ENCODE measurements at regions not wholly inside any gene's neighbourhood (a gene's known extent, or its start where the extent isn't known, plus 50 kb on each side); places are given as distances from the start of the nearest gene placed in this dataset.

DNA sequence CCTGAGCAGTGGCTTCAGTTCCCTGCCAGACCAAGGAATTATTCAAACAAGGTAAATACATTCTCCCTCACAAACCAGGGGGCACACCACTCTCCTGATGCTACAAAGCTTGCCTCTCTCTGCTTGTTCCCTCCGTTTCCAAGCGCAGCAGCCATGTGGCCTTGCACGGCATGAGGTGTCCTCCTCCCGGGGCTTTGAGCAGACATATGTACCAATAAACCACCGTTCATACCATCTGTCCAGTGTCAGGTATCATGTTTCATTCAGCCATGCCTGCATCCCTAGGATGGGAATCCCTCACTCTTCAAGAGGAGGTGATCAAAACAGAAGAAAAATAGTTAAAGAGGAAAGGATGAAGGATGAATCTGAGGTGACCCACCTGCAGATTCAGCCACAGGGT, 282.7 kb downstream of the ENC1 start:
- TF ChIP-seq EZH2phosphoT487 (IDR thresholded peaks at IDR 0.05; ENCODE audit: low read length), result no peak
- TF ChIP-seq, protein P1, sequence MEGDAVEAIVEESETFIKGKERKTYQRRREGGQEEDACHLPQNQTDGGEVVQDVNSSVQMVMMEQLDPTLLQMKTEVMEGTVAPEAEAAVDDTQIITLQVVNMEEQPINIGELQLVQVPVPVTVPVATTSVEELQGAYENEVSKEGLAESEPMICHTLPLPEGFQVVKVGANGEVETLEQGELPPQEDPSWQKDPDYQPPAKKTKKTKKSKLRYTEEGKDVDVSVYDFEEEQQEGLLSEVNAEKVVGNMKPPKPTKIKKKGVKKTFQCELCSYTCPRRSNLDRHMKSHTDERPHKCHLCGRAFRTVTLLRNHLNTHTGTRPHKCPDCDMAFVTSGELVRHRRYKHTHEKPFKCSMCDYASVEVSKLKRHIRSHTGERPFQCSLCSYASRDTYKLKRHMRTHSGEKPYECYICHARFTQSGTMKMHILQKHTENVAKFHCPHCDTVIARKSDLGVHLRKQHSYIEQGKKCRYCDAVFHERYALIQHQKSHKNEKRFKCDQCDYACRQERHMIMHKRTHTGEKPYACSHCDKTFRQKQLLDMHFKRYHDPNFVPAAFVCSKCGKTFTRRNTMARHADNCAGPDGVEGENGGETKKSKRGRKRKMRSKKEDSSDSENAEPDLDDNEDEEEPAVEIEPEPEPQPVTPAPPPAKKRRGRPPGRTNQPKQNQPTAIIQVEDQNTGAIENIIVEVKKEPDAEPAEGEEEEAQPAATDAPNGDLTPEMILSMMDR (IDR thresholded peaks at IDR 0.05; ENCODE audit: low read length), result no peak
- TF ChIP-seq EZH2 (optimal IDR thresholded peaks at IDR 0.05; ENCODE audit: low read depth, low read length), result no peak
- Histone ChIP-seq H4K20me1 (ENCODE audit: insufficient read depth, low read length) (no peaks in the 10 kb centered on the region), H3K27ac (ENCODE audit: low read length) (no peak overlapping the region), H3K9ac (ENCODE audit: low read length) (no peak overlapping the region), H3K9me2 (replicated peaks; ENCODE audit: insufficient read depth, low read length) (no peaks in the 10 kb centered on the region), H2AFZ (ENCODE audit: low read length) (no peak overlapping the region), H3K4me1 (ENCODE audit: low read length) (no peaks in the 10 kb centered on the region), H3F3A (ENCODE audit: insufficient read depth, low read length) (no peaks in the 10 kb centered on the region), H3K4me3 (ENCODE audit: low read length) (no peak overlapping the region), H3K9me3 (replicated peaks; ENCODE audit: insufficient read depth, low read length) (no peaks in the 10 kb centered on the region), H3K27me3 (replicated peaks; ENCODE audit: insufficient read depth, low read length) (no peaks in the 10 kb centered on the region), H3K4me2 (ENCODE audit: low read depth, low read length) (no peak overlapping the region), H3K36me3 (replicated peaks; ENCODE audit: insufficient read depth, low read length) (no peaks in the 10 kb centered on the region), H3K79me2 (ENCODE audit: low read length) (no peaks in the 10 kb centered on the region)
- no peak for DNase-seq

DNA sequence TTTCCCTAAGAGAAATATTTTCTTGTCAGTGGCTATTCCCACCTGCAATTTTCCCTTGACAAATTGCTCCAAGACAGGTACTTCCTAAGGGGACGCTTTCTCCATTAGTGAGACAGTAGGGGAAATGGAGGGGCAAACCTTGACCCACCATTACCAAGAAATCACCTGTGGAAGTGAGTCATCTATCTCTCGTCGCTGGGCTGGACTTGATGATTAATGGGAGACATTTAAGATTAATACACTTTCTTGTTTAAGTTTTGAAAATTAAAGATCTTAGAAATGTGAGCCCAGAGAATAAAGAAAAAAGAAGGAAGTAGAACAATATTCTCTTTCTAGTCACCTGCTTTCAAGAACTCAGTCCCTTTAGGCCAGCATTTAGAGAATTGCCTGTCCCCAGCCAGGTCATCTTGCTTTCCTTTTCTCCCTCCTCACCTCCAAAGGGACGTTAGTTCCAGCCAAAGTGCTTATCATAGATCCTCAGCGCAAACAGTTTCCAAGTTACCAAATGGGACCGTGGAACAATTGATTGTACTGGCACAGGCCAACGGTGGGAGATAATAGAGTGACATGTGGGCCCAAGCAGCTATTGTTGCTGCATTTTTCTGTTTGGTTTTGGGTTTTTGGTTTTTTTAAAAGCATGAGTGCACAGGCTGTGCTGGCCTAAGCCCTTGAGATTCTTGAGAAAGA, 284.4 kb downstream of the ENC1 start:
- Histone ChIP-seq H3K27ac (ENCODE audit: low read length) (no peak overlapping the region), H3K36me3 (replicated peaks; ENCODE audit: insufficient read depth, low read length) (no peaks in the 10 kb centered on the region), H3K9me3 (replicated peaks; ENCODE audit: insufficient read depth, low read length) (no peaks in the 10 kb centered on the region), H3K79me2 (ENCODE audit: low read length) (no peaks in the 10 kb centered on the region), H3K4me1 (ENCODE audit: low read length) (no peaks in the 10 kb centered on the region), H3K4me3 (ENCODE audit: low read length) (no peak overlapping the region), H4K20me1 (ENCODE audit: insufficient read depth, low read length) (no peaks in the 10 kb centered on the region), H2AFZ (ENCODE audit: low read length) (no peak overlapping the region), H3K9me2 (replicated peaks; ENCODE audit: insufficient read depth, low read length) (no peaks in the 10 kb centered on the region), H3K9ac (ENCODE audit: low read length) (no peak overlapping the region), H3K4me2 (ENCODE audit: low read depth, low read length) (no peak overlapping the region), H3F3A (ENCODE audit: insufficient read depth, low read length) (no peaks in the 10 kb centered on the region), H3K27me3 (replicated peaks; ENCODE audit: insufficient read depth, low read length) (no peaks in the 10 kb centered on the region)
- TF ChIP-seq EZH2 (optimal IDR thresholded peaks at IDR 0.05; ENCODE audit: low read depth, low read length), result no peak
- no peak for TF ChIP-seq EZH2phosphoT487 (IDR thresholded peaks at IDR 0.05; ENCODE audit: low read length)
- TF ChIP-seq, protein P1 (IDR thresholded peaks at IDR 0.05; ENCODE audit: low read length), result no peak
- DNase-seq, result no peak

DNA sequence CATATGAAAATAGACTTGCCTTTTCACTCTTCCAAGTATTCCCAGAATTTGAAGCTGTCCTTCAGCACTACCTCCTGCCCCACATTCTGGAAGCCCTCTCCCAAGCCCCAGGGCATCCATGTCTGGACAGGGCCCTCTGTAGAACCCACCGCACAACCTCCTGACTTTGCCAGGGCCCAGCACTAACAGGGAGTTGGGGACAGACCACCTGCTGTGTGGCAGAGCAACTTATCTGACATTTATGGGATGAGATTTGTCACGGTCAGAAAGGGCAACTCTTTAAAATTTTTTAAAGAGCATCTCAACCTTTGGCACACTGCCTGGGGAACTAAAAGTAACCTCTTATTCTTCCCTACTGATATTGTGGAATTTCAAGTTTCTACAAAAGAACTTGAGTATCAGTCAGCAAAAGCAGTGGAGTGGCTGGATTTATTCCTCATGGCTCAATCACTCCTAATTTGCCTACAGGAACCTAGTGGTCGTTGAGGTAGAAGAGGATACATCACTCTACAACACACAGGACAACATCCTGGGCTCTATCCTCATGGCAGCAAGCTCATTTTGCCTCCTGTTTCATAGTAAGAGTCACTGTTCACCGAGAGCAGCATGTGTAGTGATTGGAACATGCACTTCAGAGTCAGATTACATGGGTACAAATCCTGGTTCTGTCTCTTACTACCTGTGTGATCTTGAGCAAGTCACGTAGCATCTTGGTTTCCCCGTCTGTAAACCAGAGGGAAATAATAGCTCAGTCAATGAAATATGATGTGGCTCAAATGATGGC, 285.3 kb downstream of the ENC1 start:
- H3K4me1 ChIP-seq (ENCODE audit: low read length), result no peaks in the 10 kb centered on the region
- no peaks in the 10 kb centered on the region for H3K9me2 ChIP-seq (replicated peaks; ENCODE audit: insufficient read depth, low read length)
- no peaks in the 10 kb centered on the region for H3K79me2 ChIP-seq (ENCODE audit: low read length)
- H3K27ac ChIP-seq (ENCODE audit: low read length), result no peak overlapping the region
- H3K9me3 ChIP-seq (replicated peaks; ENCODE audit: insufficient read depth, low read length), result no peaks in the 10 kb centered on the region
- H3F3A ChIP-seq (ENCODE audit: insufficient read depth, low read length), result no peaks in the 10 kb centered on the region
- H3K4me2 ChIP-seq (ENCODE audit: low read depth, low read length), result no peak overlapping the region
- H3K27me3 ChIP-seq (replicated peaks; ENCODE audit: insufficient read depth, low read length), result no peaks in the 10 kb centered on the region
- TF ChIP-seq, protein P1 (IDR thresholded peaks at IDR 0.05; ENCODE audit: low read length), result no peak
- TF ChIP-seq EZH2 (optimal IDR thresholded peaks at IDR 0.05; ENCODE audit: low read depth, low read length), result no peak
- no peak for TF ChIP-seq EZH2phosphoT487 (IDR thresholded peaks at IDR 0.05; ENCODE audit: low read length)
- no peak overlapping the region for H2AFZ ChIP-seq (ENCODE audit: low read length)
- H4K20me1 ChIP-seq (ENCODE audit: insufficient read depth, low read length), result no peaks in the 10 kb centered on the region
- no peaks in the 10 kb centered on the region for H3K36me3 ChIP-seq (replicated peaks; ENCODE audit: insufficient read depth, low read length)
- H3K4me3 ChIP-seq (ENCODE audit: low read length), result no peak overlapping the region
- no peak for DNase-seq
- H3K9ac ChIP-seq (ENCODE audit: low read length), result no peak overlapping the region
